Heart left ventricle (tissue), 16 donors: ENCODE measurements at regions not wholly inside any gene's neighbourhood (a gene's known extent, or its start where the extent isn't known, plus 50 kb on each side); places are given as distances from the start of the nearest gene placed in this dataset.
A peak's percentile ranks its signal among the peaks of the same experiment; 100 is the strongest.

ENCODE experiments used
- ATAC-seq, 4 donors: fragments of 200-7000 bp; cut with Tn5 transposase; one replicate each; pipeline ENCODE4 v1.9.1; 2020 to 2022; ENCODE audit warnings: moderate library complexity in 4 of 4, mild to moderate bottlenecking in 3 of 4, moderate number of reproducible peaks in 1 of 4
- DNase-seq, 5 donors: peaks; one replicate each; pipeline ENCODE4 v3.0.0-alpha.2; 2020
- H3K27ac ChIP-seq, 12 donors: fragments of 200-600 bp; sonication (generic) in 4 of 12; one replicate each; pipeline versions ENCODE4 v1.5.0 to v1.8.0; 2016 to 2022; ENCODE audit warnings: mild to moderate bottlenecking in 2 of 12
- H3K27me3 ChIP-seq, 9 donors: fragments of 200-600 bp; sonication (generic) in 2 of 9; one replicate each; pipeline versions ENCODE4 v1.5.1 to v1.8.0; 2016 to 2022; ENCODE audit warnings: mild to moderate bottlenecking in 3 of 9
- H3K36me3 ChIP-seq, 9 donors: fragments of 200-600 bp; sonication (generic) in 2 of 9; one replicate each; pipeline versions ENCODE4 v1.5.0 to v1.8.0; 2018 to 2022; ENCODE audit warnings: mild to moderate bottlenecking in 2 of 9
- H3K4me1 ChIP-seq, 12 donors: fragments of 200-600 bp; sonication (generic) in 4 of 12; one replicate each; pipeline versions ENCODE4 v1.5.0 to v1.8.0; 2016 to 2022; ENCODE audit warnings: mild to moderate bottlenecking in 3 of 12
- H3K4me3 ChIP-seq, 12 donors: fragments of 200-600 bp; sonication (generic) in 4 of 12; one replicate each; pipeline versions ENCODE4 v1.5.0 to v1.8.0; 2017 to 2022; ENCODE audit warnings: mild to moderate bottlenecking in 9 of 12, moderate library complexity in 4 of 12
- H3K9me3 ChIP-seq, 12 donors: fragments of 200-600 bp; sonication (generic) in 4 of 12; one replicate each; pipeline versions ENCODE4 v1.5.0 to v1.8.0; 2016 to 2022; ENCODE audit warnings: mild to moderate bottlenecking in 1 of 12
- POLR2A ChIP-seq, 2 donors: fragments of 450-650 bp; IDR thresholded peaks; one replicate each; pipeline ENCODE4 v1.6.1; 2017; ENCODE audit warnings: antibody characterized with exemption in 2 of 2, mild to moderate bottlenecking in 2 of 2, moderate library complexity in 2 of 2
- WGBS, 4 donors: extraction: QIAGEN DNeasy Blood & Tissue Kit in 2 of 4; methylation state at CpG; one replicate each; pipeline versions ENCODE4 v1.1.5 to v1.1.7; 2013 to 2018; 5-methylcytosine and 5-hydroxymethylcytosine counted together
- intact Hi-C, 10 donors: fragments of 100-400 bp; cut with DNase I; formaldehyde crosslinking; loops; one replicate each; pipeline versions ENCODE4 v1.11.1 to v1.14.2; 2022
- TF ChIP-seq, protein P1 (sequence below), 12 donors: fragments of 200-600 bp; sonication (generic) in 4 of 12; IDR thresholded peaks; one replicate each; pipeline versions ENCODE4 v1.5.0 to v1.8.0; 2018 to 2022; ENCODE audit warnings: antibody characterized with exemption in 12 of 12, mild to moderate bottlenecking in 5 of 12
- donor health status: ischemic (EF 13 %, LVEDD 7.1; RV severe dilation, severe dysfunction).
- donor health status: healthy with polysubstance abuse.
- donor health status: DM: no; HTN: yes; CAD: no.
- donor health status: DM: no; HTN: no; CAD: no.
- donor health status: ischemic (EF 25% LVEDD 6.9; RV normal size, moderate dysfunction).
- donor health status: ischemic (EF 25% LVEDD 5.7; RV mildly dilated, moderate dysfunction).
- donor health status: healthy.
- donor health status: DM: yes; HTN: yes; CAD: no.
- donor health status: ischemic (EF 35%, LVEDD 5.7; RV mildly dilated, moderate dysfunction).
- donor health status: nonischemic (EF 11% LVEDD 7.7; RV severe dilation, severe dysfunction).
- donor health status: DM: yes; HTN: yes; CAD: no.
- donor health status: PGD.
- donor health status: ischemic (EF 29% LVEDD 5.4; RV normal size, mild dysfunction).
- donor health status: nonischemic (EF 23%, LVEDD 6.1; RV moderate dilation, normal function).

GRCh38 chr10:10826125-10826524, 191.5 kb upstream of the CELF2 start:
- DNase-seq (no peak), ATAC-seq (no peak)
- 79 to 93% (median 89%) methylated on average over 1 of the region's 1 CpG for WGBS, 4 donors
- Histone ChIP-seq H3K27ac (peak overlapping the region in 2 of 12 donors; percentile 82 to 83), H3K4me3 (no peak overlapping the region), H3K27me3 (no peaks in the 10 kb centered on the region), H3K36me3 (no peaks in the 10 kb centered on the region), H3K9me3 (no peaks in the 10 kb centered on the region), H3K4me1 (peaks cover 0 to 61% (median 28%) of the 10 kb centered on the region in 12 donors)
- intact Hi-C loops, result loop anchor here in 4 of 10 donors (5.0 to 10.0 kb wide), 2 partner anchors 46 to 89 kb away; no protein-coding TSS in a partner anchor
- no peak for TF ChIP-seq POLR2A (IDR thresholded peaks at IDR 0.05)
- TF ChIP-seq, protein P1, sequence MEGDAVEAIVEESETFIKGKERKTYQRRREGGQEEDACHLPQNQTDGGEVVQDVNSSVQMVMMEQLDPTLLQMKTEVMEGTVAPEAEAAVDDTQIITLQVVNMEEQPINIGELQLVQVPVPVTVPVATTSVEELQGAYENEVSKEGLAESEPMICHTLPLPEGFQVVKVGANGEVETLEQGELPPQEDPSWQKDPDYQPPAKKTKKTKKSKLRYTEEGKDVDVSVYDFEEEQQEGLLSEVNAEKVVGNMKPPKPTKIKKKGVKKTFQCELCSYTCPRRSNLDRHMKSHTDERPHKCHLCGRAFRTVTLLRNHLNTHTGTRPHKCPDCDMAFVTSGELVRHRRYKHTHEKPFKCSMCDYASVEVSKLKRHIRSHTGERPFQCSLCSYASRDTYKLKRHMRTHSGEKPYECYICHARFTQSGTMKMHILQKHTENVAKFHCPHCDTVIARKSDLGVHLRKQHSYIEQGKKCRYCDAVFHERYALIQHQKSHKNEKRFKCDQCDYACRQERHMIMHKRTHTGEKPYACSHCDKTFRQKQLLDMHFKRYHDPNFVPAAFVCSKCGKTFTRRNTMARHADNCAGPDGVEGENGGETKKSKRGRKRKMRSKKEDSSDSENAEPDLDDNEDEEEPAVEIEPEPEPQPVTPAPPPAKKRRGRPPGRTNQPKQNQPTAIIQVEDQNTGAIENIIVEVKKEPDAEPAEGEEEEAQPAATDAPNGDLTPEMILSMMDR (IDR thresholded peaks at IDR 0.05), result no peak

DNA sequence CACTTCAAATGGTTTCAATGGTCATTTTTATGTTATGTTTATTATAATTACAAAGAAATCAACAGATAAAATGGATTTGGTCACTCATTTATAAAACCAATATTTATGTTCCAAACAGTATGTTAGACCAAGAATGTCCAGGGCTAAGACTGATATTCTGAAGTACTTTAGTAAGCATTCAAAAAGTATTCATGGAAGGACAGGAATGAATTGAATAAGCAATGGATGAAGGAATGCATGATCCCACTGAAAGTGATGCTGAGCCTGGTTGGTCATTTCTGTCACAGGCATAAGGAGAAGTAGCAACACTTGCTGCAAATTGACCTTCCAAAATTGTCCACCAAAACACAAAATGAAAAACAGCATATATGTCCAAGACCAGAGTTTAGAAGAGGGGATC, 189.0 kb upstream of the CELF2 start:
- intact Hi-C loops, result loop anchor here in 4 of 10 donors (5.0 to 10.0 kb wide), 2 partner anchors 44 to 86 kb away; no protein-coding TSS in a partner anchor
- Histone ChIP-seq H3K4me1 (peaks cover 0 to 47% (median 18%) of the 10 kb centered on the region in 12 donors), H3K4me3 (no peak overlapping the region), H3K27ac (no peak overlapping the region), H3K27me3 (no peaks in the 10 kb centered on the region), H3K9me3 (no peaks in the 10 kb centered on the region), H3K36me3 (no peaks in the 10 kb centered on the region)
- TF ChIP-seq, protein P1 (IDR thresholded peaks at IDR 0.05), result no peak
- no peak for TF ChIP-seq POLR2A (IDR thresholded peaks at IDR 0.05)
- no peak for DNase-seq
- ATAC-seq, result no peak

DNA sequence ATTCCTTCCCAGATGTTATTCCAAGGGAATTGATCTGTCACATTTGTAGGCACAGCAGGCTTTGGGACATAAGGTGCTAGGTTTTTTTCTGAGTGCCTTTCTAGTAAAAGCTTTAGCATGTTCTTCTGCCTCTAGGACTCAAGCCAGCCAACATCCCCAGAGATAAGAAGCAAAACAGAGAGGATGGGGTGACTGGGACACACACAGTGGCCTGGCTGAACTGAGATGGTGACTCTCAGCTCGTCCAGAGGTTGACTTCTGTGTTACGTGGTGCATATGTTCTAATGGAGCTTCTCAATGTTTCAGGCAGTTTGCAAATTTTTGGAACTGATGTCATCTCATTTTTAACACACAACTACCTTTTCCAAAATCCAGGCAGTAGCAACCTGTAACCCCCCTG, 188.1 kb upstream of the CELF2 start:
- peak in 1 of 4 donors; percentile 23 for ATAC-seq
- peaks cover 0 to 37% (median 9%) of the 10 kb centered on the region in 12 donors for H3K4me1 ChIP-seq
- peak overlapping the region in 8 of 12 donors; percentile 39 to 93 (median 74) for H3K27ac ChIP-seq
- no peaks in the 10 kb centered on the region for H3K36me3 ChIP-seq
- intact Hi-C loops, result loop anchor here in 4 of 10 donors (5.0 to 10.0 kb wide), 2 partner anchors 43 to 85 kb away; no protein-coding TSS in a partner anchor
- no peak for TF ChIP-seq POLR2A (IDR thresholded peaks at IDR 0.05)
- TF ChIP-seq, protein P1 (IDR thresholded peaks at IDR 0.05), result no peak
- H3K27me3 ChIP-seq, result no peaks in the 10 kb centered on the region
- DNase-seq, result no peak
- H3K9me3 ChIP-seq, result no peaks in the 10 kb centered on the region
- no peak overlapping the region for H3K4me3 ChIP-seq
- 44 to 65% (median 54%) methylated on average over 2 of the region's 2 CpGs for WGBS, 4 donors

GRCh38 chr10:10830293-10830986, 187.2 kb upstream of the CELF2 start:
- Histone ChIP-seq H3K27me3 (no peaks in the 10 kb centered on the region), H3K4me3 (peak overlapping the region in 2 of 12 donors; percentile 8 to 25), H3K36me3 (no peaks in the 10 kb centered on the region), H3K4me1 (peaks cover 0 to 28% (median 5%) of the 10 kb centered on the region in 12 donors), H3K9me3 (no peaks in the 10 kb centered on the region), H3K27ac (peak overlapping the region; percentile 19 to 93 (median 68))
- 42 to 63% (median 46%) methylated on average over 6 of the region's 6 CpGs for WGBS, 4 donors
- DNase-seq (no peak), ATAC-seq (peak; percentile 51 to 87 (median 76))
- intact Hi-C loops, result no loop called here
- TF ChIP-seq POLR2A (IDR thresholded peaks at IDR 0.05), result no peak
- TF ChIP-seq, protein P1 (IDR thresholded peaks at IDR 0.05), result no peak
